GM12891 (cell line): ENCODE measurements at regions not wholly inside any gene's neighbourhood (a gene's known extent, or its start where the extent isn't known, plus 50 kb on each side); places are given as distances from the start of the nearest gene placed in this dataset.

Source experiments
- POLR2AphosphoS5 ChIP-seq: IDR thresholded peaks from 2 replicates; pipeline ENCODE4 v1.6.1; 2011; ENCODE audit warnings: low read depth, low read length, control low read depth
- TAF1 ChIP-seq: IDR thresholded peaks from 2 replicates; pipeline ENCODE4 v1.6.1; 2011; ENCODE audit warnings: low read depth, low read length, control low read depth

DNA sequence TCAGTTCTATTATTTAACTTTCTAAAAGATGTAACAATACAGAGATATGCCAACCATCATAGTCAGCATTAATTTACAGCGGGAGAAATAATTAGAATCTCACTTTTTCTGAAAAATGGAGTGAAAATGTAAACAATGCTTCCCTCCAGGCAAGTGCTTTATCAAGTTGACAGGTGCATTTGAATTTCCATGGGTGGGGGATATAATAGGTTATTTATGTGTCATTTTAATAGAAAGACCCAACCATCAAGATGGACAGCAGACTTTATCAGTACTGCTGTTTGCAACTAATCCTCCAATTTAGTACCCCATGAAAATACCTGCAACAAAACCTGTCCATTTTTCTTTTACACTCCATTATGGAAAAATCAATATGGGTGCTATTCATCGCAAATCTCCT lies 780.1 kb downstream of the TFAP2A start:
- TF ChIP-seq POLR2AphosphoS5 = no peak
- no peak for TF ChIP-seq TAF1
